HG03521 (cell line): ENCODE measurements at regions not wholly inside any gene's neighbourhood (a gene's known extent, or its start where the extent isn't known, plus 50 kb on each side); places are given as distances from the start of the nearest gene placed in this dataset.
"Not testable (repeated sequence)": the region's sequence is repeated elsewhere in the genome, so short reads cannot be mapped to it uniquely, and the experiment has no call there.

Experiments used
- ATAC-seq: cut with Tn5 transposase; IDR thresholded peaks from one replicate; pipeline ENCODE4 v1.9.1; 2021; ENCODE audit warnings: mild to moderate bottlenecking, moderate library complexity; ENCODE audit not compliant: unreplicated experiment

GRCh38 chr4:138347561-138347960 lies 105.4 kb upstream of the SLC7A11 start:
- no peak for ATAC-seq

GRCh38 chr4:138344851-138345250 lies 102.7 kb upstream of the SLC7A11 start:
- ATAC-seq, result no peak

- no peak for ATAC-seq
These were observed 101.9 kb upstream of the SLC7A11 start for GRCh38 chr4:138344054-138344453.

- no peak for ATAC-seq
These were observed 99.7 kb upstream of the SLC7A11 start for GRCh38 chr4:138341739-138342415.

GRCh38 chr4:138338840-138339239 lies 96.7 kb upstream of the SLC7A11 start:
- ATAC-seq, result no peak

- ATAC-seq, result not testable (repeated sequence)
These were observed 96.1 kb upstream of the SLC7A11 start for GRCh38 chr4:138338222-138338621.

GRCh38 chr4:138334346-138335016 lies 92.3 kb upstream of the SLC7A11 start:
- ATAC-seq, result no peak

GRCh38 chr4:138332415-138332814 lies 90.3 kb upstream of the SLC7A11 start:
- ATAC-seq, result not testable (repeated sequence)

GRCh38 chr4:138330531-138330930 lies 88.4 kb upstream of the SLC7A11 start:
- ATAC-seq, result no peak

GRCh38 chr4:138329506-138330070 lies 87.4 kb upstream of the SLC7A11 start:
- no peak for ATAC-seq

- no peak for ATAC-seq
These were observed 85.2 kb upstream of the SLC7A11 start for GRCh38 chr4:138327338-138327737.

- no peak for ATAC-seq
These were observed 78.7 kb upstream of the SLC7A11 start for GRCh38 chr4:138320831-138321230.

GRCh38 chr4:138320030-138320429 lies 77.9 kb upstream of the SLC7A11 start:
- ATAC-seq, result no peak

- no peak for ATAC-seq
These were observed 75.1 kb upstream of the SLC7A11 start for GRCh38 chr4:138317175-138317748.

GRCh38 chr4:138312536-138312911 lies 70.4 kb upstream of the SLC7A11 start:
- ATAC-seq, result no peak

- no peak for ATAC-seq
These were observed 69.8 kb upstream of the SLC7A11 start for GRCh38 chr4:138311771-138312535.

GRCh38 chr4:138310991-138311390 lies 68.8 kb upstream of the SLC7A11 start:
- ATAC-seq, result no peak

- ATAC-seq, result no peak
These were observed 68.3 kb upstream of the SLC7A11 start for GRCh38 chr4:138310498-138310897.

GRCh38 chr4:138308356-138308755 lies 66.2 kb upstream of the SLC7A11 start:
- no peak for ATAC-seq

GRCh38 chr4:138307319-138307718 lies 65.2 kb upstream of the SLC7A11 start:
- ATAC-seq, result no peak

- ATAC-seq, result no peak
These were observed 62.9 kb upstream of the SLC7A11 start for GRCh38 chr4:138305050-138305449.
